Fibroblast of upper back skin (primary cell): ENCODE measurements at regions not wholly inside any gene's neighbourhood (a gene's known extent, or its start where the extent isn't known, plus 50 kb on each side); places are given as distances from the start of the nearest gene placed in this dataset.

Source experiments
- DNase-seq: peaks from one replicate; pipeline ENCODE4 v3.0.0-alpha.2; 2013

GRCh38 chr9:20111173-20111843 is 322.5 kb upstream of the SLC24A2 start:
- no peak for DNase-seq

- no peak for DNase-seq
Measured at GRCh38 chr9:20095430-20096092, 306.7 kb upstream of the SLC24A2 start.

DNA sequence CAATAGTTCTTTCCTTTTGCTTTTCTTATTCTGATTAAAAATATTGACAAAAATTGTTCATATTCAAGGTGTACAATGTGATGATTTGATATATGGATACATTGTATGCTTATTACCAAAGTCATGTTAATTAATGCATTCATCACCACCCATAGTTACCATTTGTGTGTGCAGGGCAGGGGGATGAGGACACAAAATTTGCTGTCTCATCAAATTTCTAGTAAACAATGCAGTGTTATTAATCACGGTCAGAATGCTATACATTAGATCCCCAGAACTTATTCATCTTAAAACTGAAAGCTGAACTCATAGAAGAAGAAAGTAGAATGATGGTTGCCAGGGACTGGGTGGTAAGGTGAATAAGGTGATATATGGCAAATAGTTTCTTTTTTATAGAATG is 303.7 kb upstream of the SLC24A2 start:
- DNase-seq: no peak

DNA sequence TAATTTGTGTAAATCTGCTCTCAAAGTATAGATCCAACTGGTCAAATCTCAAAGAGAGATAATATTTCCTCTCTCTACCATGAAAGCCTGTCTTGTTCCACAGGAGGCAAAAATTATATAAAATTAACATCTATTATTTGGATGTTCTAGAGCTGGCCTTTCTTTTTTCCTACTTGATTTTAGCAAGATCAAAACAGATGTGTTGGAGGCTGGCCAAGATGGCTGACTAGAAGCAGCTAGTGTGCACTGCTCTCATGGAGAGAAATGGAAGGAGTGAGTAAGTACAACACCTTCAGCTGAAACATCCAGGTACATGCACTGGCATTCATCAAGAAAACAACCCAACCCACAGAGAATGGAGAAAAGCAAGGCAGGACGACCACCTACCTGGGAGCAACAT is 298.6 kb upstream of the SLC24A2 start:
- peak; percentile 8 for DNase-seq

DNA sequence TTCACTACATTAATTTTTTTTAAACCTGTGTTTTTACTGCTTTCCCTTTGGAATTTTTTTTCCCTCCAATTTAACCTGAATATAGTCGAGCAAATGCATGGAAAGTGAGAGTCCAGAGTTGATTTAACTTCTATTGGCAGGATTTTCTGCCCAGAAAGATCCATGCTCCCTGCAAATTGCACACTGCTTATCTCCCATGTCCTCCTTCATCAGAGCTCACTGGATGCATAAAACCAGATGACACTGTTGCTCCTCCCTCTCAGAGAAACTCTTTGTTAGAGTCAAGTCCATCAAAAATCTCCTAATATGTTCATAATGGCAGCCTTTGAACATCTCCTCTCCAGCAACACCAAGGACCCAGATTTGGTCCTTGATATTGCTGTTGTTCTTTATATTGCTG is 297.0 kb upstream of the SLC24A2 start:
- no peak for DNase-seq

DNA sequence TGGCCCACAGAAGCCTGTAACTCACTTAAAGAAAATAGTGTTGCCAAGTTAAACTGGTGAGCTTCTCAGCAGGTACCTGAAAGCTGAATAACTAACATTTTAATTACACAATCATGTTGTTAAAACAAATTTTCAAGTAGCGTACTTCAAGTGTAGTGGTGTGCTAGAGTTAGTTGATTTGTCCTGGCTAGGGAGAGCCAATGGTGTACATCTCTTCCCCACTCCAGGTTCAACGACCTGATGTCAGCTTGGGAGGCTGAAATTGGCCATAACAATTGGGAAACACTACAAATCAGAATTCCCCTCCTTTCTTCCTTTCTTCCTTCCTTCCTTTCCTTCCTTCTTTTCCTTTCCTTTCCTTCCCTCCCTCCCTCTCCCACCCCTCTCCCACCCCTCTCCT is 295.3 kb upstream of the SLC24A2 start:
- no peak for DNase-seq

DNA sequence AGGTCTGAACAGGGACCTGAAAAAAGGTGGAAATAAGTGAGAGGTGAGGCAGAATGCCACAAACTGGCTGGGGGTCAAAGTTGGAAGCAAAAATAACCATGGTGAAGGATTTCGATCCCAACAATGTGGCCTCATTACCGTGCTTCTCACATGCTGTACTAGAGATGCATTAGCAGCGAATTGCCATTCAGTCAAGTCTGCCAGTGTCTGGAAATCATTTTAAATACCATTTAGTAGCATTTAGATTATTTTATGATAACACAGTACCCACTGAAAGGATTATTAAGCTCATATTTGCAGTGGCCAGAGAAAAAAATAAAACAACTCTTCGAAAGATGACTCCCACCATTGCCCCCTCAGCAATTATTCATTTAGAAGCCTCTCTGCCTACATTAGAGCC is 294.6 kb upstream of the SLC24A2 start:
- no peak for DNase-seq

GRCh38 chr9:20082831-20083230 is 294.0 kb upstream of the SLC24A2 start:
- no peak for DNase-seq

- DNase-seq: no peak
Measured at GRCh38 chr9:20082406-20082805, 293.6 kb upstream of the SLC24A2 start.

GRCh38 chr9:20078246-20078645 is 289.4 kb upstream of the SLC24A2 start:
- no peak for DNase-seq

- no peak for DNase-seq
Measured at GRCh38 chr9:20074291-20074690, 285.5 kb upstream of the SLC24A2 start.

DNA sequence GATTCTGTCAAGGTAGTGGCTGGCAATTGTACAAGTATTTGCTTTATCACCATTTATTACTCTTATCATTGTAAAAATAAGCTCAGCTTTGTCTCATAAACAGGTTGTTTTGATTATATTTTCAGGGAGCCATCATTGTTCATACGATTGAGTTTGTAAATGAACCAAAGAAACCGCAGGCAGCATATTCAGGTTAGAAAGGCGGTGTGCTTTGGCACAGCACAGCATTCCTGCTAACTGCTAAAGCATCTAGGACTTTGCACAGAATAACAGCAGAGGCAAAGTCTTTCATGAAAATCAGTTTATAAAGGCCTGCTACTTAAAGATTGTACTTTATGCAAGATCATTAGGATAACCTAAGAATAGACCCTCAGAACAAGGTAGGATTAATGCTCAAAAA is 281.5 kb upstream of the SLC24A2 start:
- DNase-seq: no peak

DNA sequence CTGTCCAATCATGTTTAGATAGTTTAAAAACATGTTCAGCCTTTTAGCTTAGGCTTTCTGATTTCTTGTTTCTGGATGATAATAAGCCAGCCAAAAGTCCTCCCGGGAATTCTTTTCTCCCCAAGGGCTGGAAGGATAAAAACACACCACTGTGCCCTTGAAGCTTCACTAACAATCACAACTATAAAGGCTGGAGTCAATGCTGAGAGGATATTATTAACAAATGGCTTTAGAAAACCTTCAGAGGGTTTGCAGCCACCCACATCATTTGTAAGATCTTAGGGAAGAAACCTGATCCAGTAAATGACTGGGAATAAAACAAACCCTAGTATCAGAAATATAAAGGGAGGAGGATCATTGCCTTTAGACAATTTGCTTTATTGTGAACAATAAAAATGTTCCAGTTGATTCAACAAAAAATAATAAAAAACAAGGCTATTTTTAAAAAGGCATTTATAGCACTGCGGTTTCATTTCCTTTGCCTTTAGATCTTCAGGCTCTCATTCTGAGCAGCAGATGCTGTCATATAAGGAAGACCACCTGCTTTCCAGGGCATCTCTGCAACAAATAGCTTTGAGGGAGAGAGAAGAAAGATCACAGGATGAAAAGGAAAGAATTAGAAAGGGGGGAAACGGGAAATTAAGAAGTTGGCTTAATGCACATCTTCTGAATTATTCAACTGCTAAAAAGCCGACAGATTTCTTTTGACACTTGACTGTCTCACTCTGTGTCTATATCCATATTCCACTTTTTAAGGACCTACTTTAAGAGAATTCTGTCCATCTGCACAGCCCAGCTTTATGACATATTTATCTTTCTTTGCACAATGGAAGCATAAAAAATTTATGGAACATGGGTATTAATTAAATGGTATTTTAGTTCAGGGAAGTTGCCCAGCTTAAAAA is 277.2 kb upstream of the SLC24A2 start:
- no peak for DNase-seq

GRCh38 chr9:20065046-20065445 is 276.2 kb upstream of the SLC24A2 start:
- no peak for DNase-seq

GRCh38 chr9:20054734-20055133 is 265.9 kb upstream of the SLC24A2 start:
- no peak for DNase-seq

DNA sequence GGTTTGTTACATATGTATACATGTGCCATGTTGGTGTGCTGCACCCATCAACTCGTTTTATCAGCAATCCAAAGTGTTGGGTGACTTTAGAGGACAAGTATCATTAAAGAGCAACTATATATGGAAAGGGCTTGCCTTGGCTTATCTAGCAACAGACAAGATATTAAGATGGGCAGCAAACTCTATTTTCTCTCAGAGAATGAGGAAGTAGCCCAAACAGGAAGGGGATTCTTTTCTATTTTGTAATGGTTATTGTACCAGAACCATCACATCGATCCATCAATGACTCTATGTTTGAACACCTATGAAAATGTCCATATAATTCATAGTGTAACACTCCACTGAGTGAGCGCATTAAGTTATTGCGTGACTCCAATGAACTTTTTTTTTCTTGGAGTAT is 260.1 kb upstream of the SLC24A2 start:
- no peak for DNase-seq

DNA sequence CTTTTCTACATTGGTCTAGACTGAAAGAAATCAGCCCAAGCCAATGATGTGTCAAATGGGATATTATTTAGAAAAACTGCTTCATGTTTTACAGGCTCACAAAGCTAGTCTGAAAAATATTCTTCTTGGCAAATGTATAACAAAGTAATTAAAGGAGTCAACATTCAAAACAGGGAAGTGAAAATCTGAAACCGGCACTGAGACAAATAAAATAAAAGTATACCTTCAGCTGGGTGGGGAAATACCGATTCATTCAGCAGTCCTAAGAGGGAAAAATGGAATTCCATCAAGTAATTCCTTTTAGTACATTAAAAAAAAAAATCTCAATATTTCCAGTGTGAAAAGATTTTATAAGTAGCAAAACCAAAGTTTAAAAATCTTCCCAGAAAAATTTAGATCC is 259.6 kb upstream of the SLC24A2 start:
- DNase-seq: no peak

- DNase-seq: peak; percentile 17
Measured at GRCh38 chr9:20044686-20045085, 255.8 kb upstream of the SLC24A2 start.

- DNase-seq: no peak
Measured at GRCh38 chr9:20043461-20043860, 254.6 kb upstream of the SLC24A2 start.

DNA sequence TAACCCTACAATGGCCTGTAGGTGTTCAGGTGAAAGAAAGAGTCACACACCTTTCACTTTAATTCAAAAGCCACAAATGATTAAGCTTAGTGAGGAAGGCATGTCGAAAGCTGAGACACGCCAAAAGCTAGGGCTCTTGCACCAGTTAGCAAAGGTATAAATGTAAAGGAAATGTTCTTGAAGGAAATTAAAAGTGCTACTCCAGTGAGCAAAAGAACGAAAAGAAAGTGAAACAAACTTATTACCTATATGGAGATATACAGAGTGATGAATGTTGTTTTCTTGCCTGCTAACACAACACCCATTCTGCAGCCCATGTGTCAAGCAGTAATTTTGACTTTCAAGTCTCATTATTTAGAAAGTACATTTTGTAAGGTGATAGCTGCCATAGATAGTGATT is 254.2 kb upstream of the SLC24A2 start:
- no peak for DNase-seq

- DNase-seq: no peak
Measured at GRCh38 chr9:20042128-20042711, 253.4 kb upstream of the SLC24A2 start.

DNA sequence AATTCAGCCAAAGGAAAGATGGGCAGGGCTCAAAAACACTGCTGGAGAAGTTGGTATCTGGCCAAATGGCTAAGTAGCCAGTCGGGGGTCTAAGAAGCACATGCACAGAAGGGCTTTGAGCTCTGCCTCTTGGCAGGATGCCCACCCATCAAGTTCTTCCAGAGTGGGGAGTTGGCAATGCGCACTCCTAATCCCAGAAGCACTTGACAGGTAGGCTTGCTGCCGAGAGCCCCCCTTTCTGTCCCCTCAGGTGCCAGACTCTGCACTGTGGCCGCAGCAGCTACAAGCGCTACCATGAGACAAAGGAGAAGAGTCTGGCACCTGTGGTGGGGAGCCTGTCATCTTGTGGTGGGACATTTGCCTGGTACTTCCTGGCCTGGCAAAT is 252.9 kb upstream of the SLC24A2 start:
- no peak for DNase-seq

DNA sequence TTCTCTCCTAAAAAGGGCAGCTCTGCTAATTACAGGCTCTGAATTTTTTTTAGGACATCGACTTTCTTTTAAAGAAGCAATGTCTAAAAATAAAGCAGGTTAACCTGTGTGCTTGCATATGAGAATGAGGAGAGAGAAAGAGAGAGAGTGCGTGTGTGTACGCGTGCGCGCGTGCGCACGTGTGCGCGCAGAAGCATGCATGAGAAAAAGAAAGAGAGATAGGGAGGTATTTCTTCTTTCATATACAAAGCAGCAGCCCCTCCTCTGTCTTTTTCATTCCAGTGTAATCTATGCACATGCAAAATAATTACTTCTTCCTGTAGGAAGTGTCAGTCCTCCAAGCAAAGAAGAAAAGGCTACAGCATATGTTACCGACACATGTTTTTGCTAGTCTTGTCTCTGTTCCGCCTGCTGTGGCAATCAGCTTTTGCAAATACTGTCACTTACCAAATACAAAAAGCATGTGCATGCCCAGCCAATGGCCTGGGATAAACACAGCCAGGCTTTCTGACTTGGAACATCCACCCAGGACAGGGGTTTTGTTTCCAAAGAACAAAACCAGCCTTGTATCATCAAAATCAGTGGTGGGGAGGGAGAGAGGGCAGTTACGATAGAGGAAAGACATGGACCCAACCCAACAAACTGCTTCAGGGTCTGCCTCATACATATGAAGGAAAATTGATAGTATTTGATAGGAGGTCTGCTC is 252.3 kb upstream of the SLC24A2 start:
- DNase-seq: no peak
